GM10266 (cell line): ENCODE measurements at regions not wholly inside any gene's neighbourhood (a gene's known extent, or its start where the extent isn't known, plus 50 kb on each side); places are given as distances from the start of the nearest gene placed in this dataset.

Source experiments
- DNase-seq: peaks from one replicate; pipeline ENCODE4 v3.0.0; 2012; ENCODE audit errors: extremely low spot score
- CTCF ChIP-seq: IDR thresholded peaks from 2 replicates; pipeline ENCODE4 v1.5.1; 2012; ENCODE audit warnings: mild to moderate bottlenecking, low read depth; ENCODE audit not compliant: control insufficient read depth, insufficient read depth; ENCODE audit errors: missing control alignments

GRCh38 chr20:39623584-39624234 is 661.6 kb downstream of the DHX35 start:
- no peak for TF ChIP-seq CTCF
- no peak for DNase-seq

DNA sequence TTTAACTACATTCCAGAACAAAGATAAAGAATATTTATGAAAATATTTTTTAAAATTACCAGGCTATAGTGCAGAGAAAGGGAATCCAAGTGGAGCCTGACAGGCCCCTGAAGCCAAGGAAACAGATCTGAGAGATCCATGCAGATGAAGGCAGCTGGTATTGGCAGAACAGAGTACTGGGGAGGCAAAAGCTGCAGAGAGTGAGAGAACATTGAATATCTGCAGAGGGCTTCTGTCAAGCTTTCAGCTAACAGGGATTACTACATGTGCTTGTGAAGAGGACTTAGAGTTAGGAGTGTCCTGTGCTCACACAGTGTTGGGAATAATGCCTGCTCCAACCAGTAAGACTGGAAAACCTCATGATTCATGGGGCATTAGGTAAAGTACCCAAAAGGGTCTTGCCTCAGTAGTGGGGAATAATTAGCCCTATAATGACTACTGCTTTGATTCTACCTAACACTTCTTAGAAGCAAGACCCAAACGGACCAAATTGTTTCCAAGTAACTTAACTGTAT is 657.2 kb downstream of the DHX35 start:
- no peak for DNase-seq
- TF ChIP-seq CTCF: no peak

DNA sequence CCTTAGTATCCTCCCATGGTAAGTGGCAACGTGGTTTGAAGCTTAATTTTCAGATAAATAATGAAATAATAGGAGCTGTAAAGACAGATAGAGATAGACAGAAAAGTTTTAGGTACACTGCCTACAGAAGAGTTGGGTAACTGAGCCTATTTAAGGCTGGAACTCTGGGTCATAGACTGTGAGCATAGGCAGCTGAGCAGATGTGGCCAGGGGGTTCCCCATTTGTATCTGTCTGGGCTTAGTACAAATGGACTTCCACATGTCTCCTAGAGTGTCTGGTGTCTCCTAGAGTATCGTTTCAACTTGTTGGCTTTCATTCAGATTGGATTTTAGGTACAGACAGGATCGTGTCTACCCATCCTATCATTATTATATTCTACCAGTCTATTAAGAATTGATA is 649.8 kb downstream of the DHX35 start:
- TF ChIP-seq CTCF: no peak

DNA sequence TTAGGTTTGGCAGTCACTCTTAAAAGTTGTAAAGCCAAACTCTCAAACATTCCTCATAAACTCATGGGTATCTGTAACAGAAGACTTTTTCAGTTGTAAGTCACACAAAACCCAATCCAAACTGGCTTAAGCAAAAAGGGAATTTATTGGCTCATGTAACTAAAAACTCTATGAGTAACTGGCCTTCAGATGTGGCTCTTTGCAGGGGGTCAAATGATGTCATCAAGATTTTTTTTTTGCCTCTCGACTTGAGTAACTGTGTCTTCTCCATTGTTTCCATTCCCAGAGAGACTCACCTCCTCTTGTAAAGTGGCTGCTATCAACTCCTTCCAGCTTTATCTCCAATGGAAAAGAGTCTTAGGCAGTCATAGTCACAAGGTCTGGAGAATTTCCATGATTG is 645.0 kb downstream of the DHX35 start:
- no peak for TF ChIP-seq CTCF
- DNase-seq: no peak

More for the DNA sequence above, 649.8 kb downstream of the DHX35 start:
- DNase-seq: no peak

DNA sequence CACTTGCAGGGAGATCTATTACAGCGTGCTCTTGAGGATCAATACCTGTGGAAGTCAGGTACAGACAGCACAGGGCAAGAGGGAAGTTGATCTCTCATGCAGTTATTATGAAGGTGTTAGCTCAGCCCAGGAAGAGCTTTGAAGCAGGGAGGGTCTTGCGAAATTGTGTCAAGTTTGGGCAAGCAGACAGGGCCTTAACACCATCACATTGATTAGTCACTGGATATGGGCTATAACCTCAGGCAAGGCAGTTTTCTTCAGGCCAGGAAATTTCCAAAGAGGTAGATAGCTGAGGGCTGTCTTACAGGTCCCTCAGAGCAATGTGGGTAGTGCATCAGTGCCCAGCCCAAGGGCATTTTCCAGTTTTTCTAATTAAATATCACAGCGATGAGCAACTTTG is 643.8 kb downstream of the DHX35 start:
- DNase-seq: no peak
- no peak for TF ChIP-seq CTCF

GRCh38 chr20:39605361-39605760 is 643.2 kb downstream of the DHX35 start:
- TF ChIP-seq CTCF: no peak
- DNase-seq: no peak

- no peak for DNase-seq
- no peak for TF ChIP-seq CTCF
Observed at GRCh38 chr20:39603219-39603618, 641.1 kb downstream of the DHX35 start.
